Suprapubic skin (tissue), 4 donors: ENCODE measurements at regions not wholly inside any gene's neighbourhood (a gene's known extent, or its start where the extent isn't known, plus 50 kb on each side); places are given as distances from the start of the nearest gene placed in this dataset.

Experiments
- EP300 ChIP-seq: sonication (generic); formaldehyde crosslinking; IDR thresholded peaks from one replicate; pipeline ENCODE4 v1.6.1; 2017; ENCODE audit warnings: antibody characterized with exemption
- POLR2A ChIP-seq, 2 donors: fragments of 450-650 bp; IDR thresholded peaks; one replicate each; pipeline ENCODE4 v1.6.1; 2017; ENCODE audit warnings: antibody characterized with exemption in 2 of 2, mild to moderate bottlenecking in 2 of 2, moderate library complexity in 2 of 2
- POLR2AphosphoS5 ChIP-seq, 3 donors: sonication (generic); formaldehyde crosslinking; IDR thresholded peaks; one replicate each; pipeline ENCODE4 v1.6.1; 2017; ENCODE audit warnings: antibody characterized with exemption in 3 of 3
- TF ChIP-seq, protein P1 (sequence below), 2 donors: fragments of 200-600 bp in 1 of 2; fragments of 450-650 bp in 1 of 2; sonication (generic) in 1 of 2; IDR thresholded peaks; one replicate each; pipeline ENCODE4 v1.5.1; 2016 to 2019; ENCODE audit warnings: antibody characterized with exemption in 2 of 2, mild to moderate bottlenecking in 1 of 2, moderate library complexity in 1 of 2

DNA sequence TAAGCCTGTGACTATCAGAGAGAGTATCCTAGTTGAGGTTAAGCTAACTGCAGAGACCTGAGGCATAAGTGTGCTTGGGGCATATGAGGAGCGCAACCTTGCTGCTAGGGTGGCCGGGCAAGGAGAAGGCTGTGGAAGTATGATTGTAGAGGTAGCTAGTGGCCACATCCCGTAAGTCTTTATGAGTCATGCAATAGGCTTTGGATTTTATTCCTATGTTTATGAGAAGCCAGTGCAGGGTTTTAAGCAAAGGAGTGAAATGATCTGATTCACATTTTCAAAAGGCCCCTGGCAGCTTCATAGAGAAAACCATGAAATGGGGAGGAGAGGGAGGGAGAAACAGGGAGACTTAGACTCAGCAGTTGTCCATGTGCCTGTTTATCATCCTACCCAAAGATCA is 92.1 kb upstream of the WDFY3 start:
- TF ChIP-seq EP300 (no peak), POLR2A (IDR thresholded peaks at IDR 0.05) (no peak), POLR2AphosphoS5 (IDR thresholded peaks at IDR 0.05) (no peak)
- TF ChIP-seq, protein P1, sequence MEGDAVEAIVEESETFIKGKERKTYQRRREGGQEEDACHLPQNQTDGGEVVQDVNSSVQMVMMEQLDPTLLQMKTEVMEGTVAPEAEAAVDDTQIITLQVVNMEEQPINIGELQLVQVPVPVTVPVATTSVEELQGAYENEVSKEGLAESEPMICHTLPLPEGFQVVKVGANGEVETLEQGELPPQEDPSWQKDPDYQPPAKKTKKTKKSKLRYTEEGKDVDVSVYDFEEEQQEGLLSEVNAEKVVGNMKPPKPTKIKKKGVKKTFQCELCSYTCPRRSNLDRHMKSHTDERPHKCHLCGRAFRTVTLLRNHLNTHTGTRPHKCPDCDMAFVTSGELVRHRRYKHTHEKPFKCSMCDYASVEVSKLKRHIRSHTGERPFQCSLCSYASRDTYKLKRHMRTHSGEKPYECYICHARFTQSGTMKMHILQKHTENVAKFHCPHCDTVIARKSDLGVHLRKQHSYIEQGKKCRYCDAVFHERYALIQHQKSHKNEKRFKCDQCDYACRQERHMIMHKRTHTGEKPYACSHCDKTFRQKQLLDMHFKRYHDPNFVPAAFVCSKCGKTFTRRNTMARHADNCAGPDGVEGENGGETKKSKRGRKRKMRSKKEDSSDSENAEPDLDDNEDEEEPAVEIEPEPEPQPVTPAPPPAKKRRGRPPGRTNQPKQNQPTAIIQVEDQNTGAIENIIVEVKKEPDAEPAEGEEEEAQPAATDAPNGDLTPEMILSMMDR (IDR thresholded peaks at IDR 0.05), result no peak
